Fibroblast of skin of left quadriceps (primary cell): ENCODE measurements at regions not wholly inside any gene's neighbourhood (a gene's known extent, or its start where the extent isn't known, plus 50 kb on each side); places are given as distances from the start of the nearest gene placed in this dataset.
"Not testable (repeated sequence)": the region's sequence is repeated elsewhere in the genome, so short reads cannot be mapped to it uniquely, and the experiment has no call there.

Experiments used
- DNase-seq, 2 experiments: peaks; one replicate each; pipeline ENCODE4 v3.0.0-alpha.2; 2013; ENCODE audit warnings: low read depth in 2 of 2

DNA sequence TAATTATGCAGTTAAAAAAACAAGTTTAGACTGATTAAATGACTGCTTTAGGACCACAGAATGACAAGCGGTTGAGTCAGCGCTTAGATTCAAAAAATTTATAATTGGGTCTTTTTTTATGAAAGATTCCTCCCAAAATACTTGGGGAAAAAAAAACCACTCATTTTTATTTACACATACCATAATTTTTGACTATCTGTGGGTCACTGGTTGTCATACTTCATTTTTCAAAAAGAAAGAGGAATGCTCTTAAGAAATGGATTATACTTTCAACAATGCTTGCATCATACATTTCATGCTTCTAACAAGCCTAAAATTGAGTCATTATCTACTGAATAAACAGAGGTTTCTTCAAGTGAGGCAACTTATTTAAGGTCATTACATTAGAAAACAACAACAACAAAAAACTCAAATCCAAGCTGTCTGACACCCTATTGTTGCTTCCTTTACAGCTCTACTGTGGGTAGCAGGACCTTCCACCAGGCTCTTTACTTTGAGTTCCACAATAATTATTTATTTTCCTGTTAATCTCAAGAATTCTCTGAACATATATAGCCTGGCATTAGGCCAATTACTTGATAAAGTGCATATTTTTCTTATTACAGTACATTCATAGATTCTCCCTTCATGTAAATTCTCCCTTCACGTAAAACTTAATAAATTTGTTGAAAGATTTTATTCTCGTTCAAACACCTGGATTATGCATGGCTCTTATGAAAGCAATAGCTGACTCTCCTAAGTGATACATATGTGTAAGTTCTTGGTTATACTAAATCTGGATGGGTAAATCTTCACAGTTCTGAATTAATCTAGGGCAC, 445.5 kb downstream of the PCDH10 start:
- DNase-seq: peak; percentile 28 to 42

DNA sequence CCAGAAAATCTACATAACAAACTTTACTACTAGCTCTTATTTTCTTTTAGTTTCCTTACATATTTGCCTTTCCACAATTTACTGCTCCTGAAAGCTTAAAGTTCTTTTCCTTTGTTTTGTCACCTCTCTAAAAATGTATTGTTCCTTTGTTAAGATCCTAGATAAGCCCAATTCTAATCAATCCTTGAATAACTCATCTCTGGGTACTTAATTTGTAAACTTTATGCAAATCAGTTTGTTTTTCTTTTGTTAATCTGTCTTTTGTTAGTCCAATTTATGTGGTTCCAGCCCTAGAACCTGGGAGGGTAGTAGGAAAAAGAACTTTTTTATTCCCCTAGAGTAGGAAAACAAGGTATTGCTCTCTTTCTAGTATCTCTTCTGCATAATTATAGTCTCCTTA, 444.7 kb downstream of the PCDH10 start:
- DNase-seq: no peak

GRCh38 chr4:133592591-133592990, 443.5 kb downstream of the PCDH10 start:
- no peak for DNase-seq

- no peak for DNase-seq
These were observed 443.0 kb downstream of the PCDH10 start for GRCh38 chr4:133592106-133592505.

GRCh38 chr4:133588306-133588705, 439.2 kb downstream of the PCDH10 start:
- DNase-seq: no peak

DNA sequence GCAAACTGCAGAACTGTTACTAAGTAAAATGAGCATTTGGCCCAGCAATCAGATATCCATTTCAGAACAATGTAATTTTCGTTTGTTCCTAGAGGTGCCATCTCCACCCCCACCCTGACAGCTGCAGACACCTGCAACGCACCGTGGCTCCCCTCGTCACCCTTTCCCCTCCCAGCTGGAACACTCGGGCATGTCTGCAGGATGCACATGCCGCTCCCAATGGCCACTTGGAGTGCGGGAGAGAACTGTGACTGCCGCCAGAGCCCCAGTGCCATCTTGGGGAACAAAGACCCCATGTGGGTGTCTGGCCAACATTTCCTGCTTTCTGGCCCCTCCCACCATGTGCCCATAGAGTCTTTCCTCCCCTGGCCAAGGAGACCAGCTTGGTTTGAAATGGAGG, 436.2 kb downstream of the PCDH10 start:
- DNase-seq: no peak

- no peak for DNase-seq
These were observed 435.6 kb downstream of the PCDH10 start for GRCh38 chr4:133584714-133585113.

DNA sequence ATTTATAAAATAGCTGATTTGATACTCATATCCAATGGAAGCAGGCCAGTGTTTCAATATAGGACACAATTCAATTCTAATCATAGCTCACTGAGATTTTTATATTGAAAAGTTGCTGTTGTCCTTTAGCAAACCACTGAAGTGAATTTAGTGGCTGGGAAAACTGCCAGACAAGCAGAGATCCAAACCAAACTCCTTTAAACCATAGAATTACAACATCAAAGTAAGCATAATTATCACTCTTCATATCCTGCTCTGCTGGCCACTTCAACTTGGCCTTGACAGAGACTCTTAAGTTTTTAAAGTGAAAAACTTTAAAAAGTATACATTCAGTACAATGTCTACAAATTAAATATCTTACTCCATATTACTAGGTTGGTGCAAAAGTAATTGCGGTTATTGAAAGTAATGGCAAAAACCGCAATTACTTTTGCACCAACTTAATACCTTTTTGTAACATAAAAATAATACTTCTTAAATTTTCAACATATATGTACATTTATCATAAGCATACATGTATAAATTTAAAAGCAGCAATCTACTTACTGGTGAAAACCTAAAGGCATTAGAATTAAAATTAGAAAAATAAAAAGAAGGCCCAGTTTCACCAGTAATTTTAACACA, 433.0 kb downstream of the PCDH10 start:
- DNase-seq: peak in 1 of 2 experiments; percentile 4

GRCh38 chr4:133574248-133574647, 425.2 kb downstream of the PCDH10 start:
- DNase-seq: no peak

GRCh38 chr4:133565379-133565778, 416.3 kb downstream of the PCDH10 start:
- DNase-seq: peak; percentile 55

DNA sequence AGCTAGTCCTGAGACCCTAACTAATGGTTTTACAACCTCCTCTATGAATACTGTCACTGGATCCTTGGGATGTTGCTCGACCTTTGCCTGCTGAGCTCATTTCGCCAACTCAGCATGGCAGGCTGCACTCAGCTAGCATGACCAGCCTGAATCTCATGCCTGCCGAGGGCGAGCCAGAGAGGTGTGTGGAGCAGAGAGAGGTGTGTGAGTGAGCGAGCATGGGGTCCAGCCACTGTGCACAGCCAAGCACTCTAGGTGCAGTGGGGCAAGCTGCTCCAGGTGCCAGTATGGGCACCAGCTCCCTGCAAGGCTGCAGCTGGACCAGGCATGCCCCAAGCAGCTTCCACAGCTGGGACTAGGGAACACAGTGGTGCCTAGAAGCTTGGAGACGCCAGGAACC, 410.9 kb downstream of the PCDH10 start:
- no peak for DNase-seq

DNA sequence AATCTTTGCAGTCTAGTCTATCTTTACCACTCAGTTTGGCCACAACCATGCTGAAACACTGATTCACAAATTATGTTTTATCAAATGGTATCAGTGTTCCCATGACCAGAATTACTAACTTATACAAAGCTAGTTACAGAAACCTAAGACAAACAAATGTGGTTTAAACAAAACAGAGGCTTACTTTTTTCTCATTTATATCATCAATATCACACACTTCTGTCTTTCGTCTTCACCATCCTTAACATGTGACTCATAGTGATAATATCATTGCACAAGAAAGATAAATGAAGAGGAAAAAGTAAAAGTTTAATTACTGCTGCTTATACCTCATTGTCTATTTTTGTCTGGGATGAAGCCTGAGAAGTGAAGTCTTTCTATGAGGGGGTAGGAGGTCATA, 406.6 kb downstream of the PCDH10 start:
- no peak for DNase-seq

GRCh38 chr4:133550436-133550835, 401.3 kb downstream of the PCDH10 start:
- DNase-seq: peak; percentile 14 to 20

GRCh38 chr4:133544097-133544496, 395.0 kb downstream of the PCDH10 start:
- DNase-seq: no peak

- no peak for DNase-seq
These were observed 388.7 kb downstream of the PCDH10 start for GRCh38 chr4:133537780-133538281.

DNA sequence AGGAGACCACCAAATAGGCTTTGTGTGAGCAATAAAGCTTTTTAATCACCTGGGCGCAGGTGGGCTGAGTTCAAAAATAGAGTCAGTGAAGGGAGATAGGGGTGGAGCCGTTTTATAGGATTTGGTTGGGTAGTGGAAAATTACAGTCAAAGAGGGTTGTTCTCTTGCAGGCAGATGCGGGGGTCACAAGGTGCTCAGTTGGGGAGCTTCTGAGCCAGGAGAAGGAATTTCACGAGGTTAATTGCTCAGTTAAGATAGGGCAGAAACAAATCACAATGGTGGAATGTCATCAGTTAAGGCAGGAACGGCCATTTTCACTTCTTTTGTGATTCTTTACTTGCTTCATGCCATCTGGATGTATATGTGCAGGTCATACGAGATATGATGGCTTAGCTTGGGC, 385.1 kb downstream of the PCDH10 start:
- DNase-seq: not testable (repeated sequence)

DNA sequence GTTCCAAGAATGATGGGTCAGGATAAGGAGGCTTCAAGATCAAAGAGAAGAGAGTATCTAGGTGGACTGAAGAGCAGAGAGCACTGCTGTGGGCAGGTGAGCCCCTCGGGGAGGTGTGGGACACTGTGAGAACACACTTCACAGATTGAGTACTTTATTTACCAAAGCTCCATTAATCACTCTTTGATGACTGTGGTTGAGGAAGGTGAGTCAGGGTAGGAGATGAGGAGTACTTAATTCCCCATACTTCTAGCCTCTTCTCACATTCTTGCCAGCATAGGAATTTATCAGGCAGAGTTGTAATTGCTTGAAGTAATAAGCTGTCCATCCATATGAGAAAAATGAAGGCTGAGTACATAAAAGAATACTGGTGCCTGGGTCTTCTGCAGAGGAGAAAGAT, 375.3 kb downstream of the PCDH10 start:
- DNase-seq: no peak

- DNase-seq: peak; percentile 54 to 55
These were observed 364.8 kb downstream of the PCDH10 start for GRCh38 chr4:133513901-133514300.

DNA sequence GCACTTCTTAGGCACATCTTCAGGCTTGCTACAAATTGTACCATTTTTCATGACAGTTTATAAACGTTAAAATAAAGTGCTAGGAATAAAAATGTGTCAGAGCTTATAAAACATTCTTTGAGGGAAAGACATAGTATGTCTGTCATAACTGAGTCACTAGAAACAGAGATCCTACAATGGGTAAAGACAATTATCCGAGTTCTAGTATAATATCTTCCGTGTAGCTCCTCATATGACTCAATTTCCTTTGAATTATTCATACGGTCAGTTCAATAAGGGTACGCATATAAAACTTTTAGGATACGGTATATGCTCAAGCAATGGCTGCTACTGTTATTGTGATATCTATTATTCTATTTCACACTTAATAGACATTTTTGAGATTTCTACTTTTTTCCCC, 349.1 kb downstream of the PCDH10 start:
- no peak for DNase-seq

- DNase-seq: no peak
These were observed 344.7 kb downstream of the PCDH10 start for GRCh38 chr4:133493776-133494175.

GRCh38 chr4:133493241-133493640, 344.1 kb downstream of the PCDH10 start:
- DNase-seq: no peak

DNA sequence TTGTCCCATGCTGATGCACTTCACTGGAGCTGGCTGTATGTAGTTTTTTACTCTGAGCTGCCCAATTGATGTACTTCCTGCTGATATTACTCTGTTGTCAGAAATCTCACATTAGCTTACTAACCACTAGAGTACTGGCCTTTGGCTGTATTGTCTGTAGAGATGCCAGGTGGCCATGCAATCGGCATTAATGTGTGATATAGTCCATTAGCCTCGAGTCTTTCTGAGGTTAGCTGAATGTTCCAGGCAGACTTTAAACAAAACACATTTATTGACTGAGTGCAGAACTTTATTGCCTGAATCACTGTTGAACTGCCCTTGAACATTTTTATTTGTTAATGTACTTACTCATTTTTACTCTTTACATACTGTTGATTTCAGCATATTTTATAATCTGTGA, 335.2 kb downstream of the PCDH10 start:
- DNase-seq: no peak

DNA sequence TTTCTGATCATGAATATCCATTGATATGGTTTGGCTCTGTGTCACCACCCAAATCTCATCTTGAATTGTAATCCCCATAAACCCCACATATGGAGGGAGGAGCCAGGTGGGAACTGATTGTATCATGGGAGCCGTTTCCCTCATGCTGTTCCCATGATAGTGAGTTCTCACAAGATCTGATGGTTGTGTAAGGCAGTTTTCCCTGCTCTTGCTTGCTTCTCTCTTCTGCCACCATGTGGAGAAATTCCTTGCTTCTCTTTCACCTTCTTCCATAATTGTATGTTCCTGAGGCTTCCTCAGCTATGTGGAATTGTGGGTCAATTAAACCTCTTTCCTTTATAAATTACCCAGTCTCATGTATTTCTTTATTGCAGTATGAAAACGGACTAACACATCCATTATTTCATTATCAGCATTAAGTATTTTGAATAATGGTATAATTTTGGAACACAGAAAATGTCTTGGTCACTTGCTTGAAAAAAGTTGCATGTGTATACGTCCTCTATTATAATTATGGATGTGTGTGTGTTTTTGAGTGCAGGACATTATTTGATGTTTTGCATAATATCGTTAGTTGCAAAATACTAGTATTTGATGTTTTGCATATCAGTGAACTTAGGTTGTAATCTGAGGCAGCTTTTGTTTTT, 334.6 kb downstream of the PCDH10 start:
- DNase-seq: peak; percentile 13 to 19
